HCT116 (cell line): ENCODE measurements at regions not wholly inside any gene's neighbourhood (a gene's known extent, or its start where the extent isn't known, plus 50 kb on each side); places are given as distances from the start of the nearest gene placed in this dataset.

Source experiments
- ATAC-seq: fragments of 200-7000 bp; cut with Tn5 transposase; 2 replicates; pipeline ENCODE4 v1.9.1; 2020; ENCODE audit warnings: mild to moderate bottlenecking, moderate library complexity
- BruUV-seq: library from RNA; stranded (reverse); fragments of 400-500 nt; replicated peaks from 2 replicates; lab custom pipeline; 2021; lab: Mats Ljungman, UMichigan
- CTCF ChIA-PET: fragments of 300-600 bp; sonication (Branson Sonifier 250); formaldehyde crosslinking; loops from one replicate; lab custom pipeline; 2021; ENCODE audit warnings: antibody characterized with exemption; lab: Charles Lee
- POLR2A ChIA-PET: fragments of 300-600, 350-600 bp; sonication (Branson Sonifier 250); formaldehyde crosslinking; loops from one replicate; lab custom pipeline; 2021; ENCODE audit warnings: antibody characterized with exemption; lab: Charles Lee
- RAD21 ChIA-PET, 2 experiments: fragments of 300-600 bp; sonication (Branson Sonifier 250); formaldehyde crosslinking; loops; one replicate each; lab custom pipeline; 2023; ENCODE audit warnings: low total read pairs in 2 of 2; ENCODE audit not compliant: uncharacterized antibody in 2 of 2, unreplicated experiment in 2 of 2, low non-redundant PET in 1 of 2; lab: Charles Lee
- DNase-seq: peaks from one replicate; pipeline ENCODE4 v3.0.0-alpha.2; 2010; ENCODE audit warnings: low read depth, low spot score
- H2AFZ ChIP-seq: fragments of 200-600 bp; shearing (Covaris generic), sonication (generic); 2 replicates; pipeline ENCODE4 v1.6.1; 2017; ENCODE audit warnings: low read depth, mixed run types, mixed read lengths, antibody characterized with exemption, low read length; ENCODE audit not compliant: poor library complexity, severe bottlenecking
- H3K27ac ChIP-seq: 2 replicates; pipeline ENCODE4 v1.5.1; 2012; ENCODE audit warnings: low read depth, low read length
- H3K27me3 ChIP-seq: fragments of 200-600 bp; sonication (generic); 2 replicates; pipeline ENCODE4 v1.6.1; 2016; ENCODE audit warnings: mixed run types, low read length, mixed read lengths; ENCODE audit not compliant: insufficient read depth
- H3K36me3 ChIP-seq, 2 experiments: fragments of 200-500 bp in 1 of 2; fragments of 200-600 bp in 1 of 2; sonication (Bioruptor generic) in 1 of 2; sonication (generic) in 1 of 2; 2 replicates each; pipeline versions ENCODE4 v1.5.1 to v1.6.1; 2014 to 2016; ENCODE audit warnings: low read length in 2 of 2, inconsistent platforms in 1 of 2, mixed read lengths in 1 of 2, mixed run types in 1 of 2; ENCODE audit not compliant: insufficient read depth in 2 of 2, control insufficient read depth in 1 of 2
- H3K4me1 ChIP-seq, 2 experiments: fragments of 200-600 bp in 1 of 2; sonication (generic) in 1 of 2; 2 replicates each; pipeline versions ENCODE4 v1.5.1 to v1.6.1; 2012 to 2017; ENCODE audit warnings: low read length in 2 of 2, inconsistent platforms in 1 of 2, mild to moderate bottlenecking in 1 of 2, mixed read lengths in 1 of 2, mixed run types in 1 of 2, moderate library complexity in 1 of 2; ENCODE audit not compliant: insufficient read depth in 2 of 2, control insufficient read depth in 1 of 2
- H3K4me2 ChIP-seq: fragments of 200-600 bp; sonication (generic); 2 replicates; pipeline ENCODE4 v1.6.1; 2017; ENCODE audit warnings: mixed run types, low read length, mixed read lengths
- H3K4me3 ChIP-seq, 2 experiments: fragments of 200-600 bp in 1 of 2; sonication (generic) in 1 of 2; replicated peaks in 1 of 2; 2 replicates each; pipeline ENCODE4 v1.5.1; 2011 to 2016; ENCODE audit warnings: low read length in 2 of 2, control low read depth in 1 of 2, low read depth in 1 of 2, mild to moderate bottlenecking in 1 of 2, mixed read lengths in 1 of 2, mixed run types in 1 of 2
- H3K79me2 ChIP-seq: fragments of 200-600 bp; sonication (generic); 2 replicates; pipeline ENCODE4 v1.6.1; 2017; ENCODE audit warnings: mild to moderate bottlenecking, mixed run types, low read length, moderate library complexity, mixed read lengths; ENCODE audit not compliant: insufficient read depth
- H3K9ac ChIP-seq: fragments of 200-600 bp; sonication (generic); 2 replicates; pipeline ENCODE4 v1.6.1; 2016; ENCODE audit warnings: low read length, mixed read lengths
- H3K9me2 ChIP-seq: fragments of 200-600 bp; sonication (generic), shearing (Covaris generic); 2 replicates; pipeline ENCODE4 v1.6.1; 2017; ENCODE audit warnings: mixed run types, mild to moderate bottlenecking, moderate library complexity; ENCODE audit not compliant: insufficient read depth
- H3K9me3 ChIP-seq, 2 experiments: fragments of 200-500 bp in 1 of 2; fragments of 200-600 bp in 1 of 2; sonication (Bioruptor generic) in 1 of 2; sonication (generic) in 1 of 2; 2 replicates each; pipeline ENCODE4 v1.6.1; 2014 to 2017; ENCODE audit warnings: low read length in 2 of 2, mixed read lengths in 2 of 2, inconsistent platforms in 1 of 2, low read depth in 1 of 2, mild to moderate bottlenecking in 1 of 2, mixed run types in 1 of 2, moderate library complexity in 1 of 2; ENCODE audit not compliant: control insufficient read depth in 1 of 2, insufficient read depth in 1 of 2
- H4K20me1 ChIP-seq: fragments of 200-600 bp; sonication (generic), shearing (Covaris generic); 2 replicates; pipeline ENCODE4 v1.6.1; 2017; ENCODE audit warnings: mixed run types, mild to moderate bottlenecking, moderate library complexity; ENCODE audit not compliant: insufficient read depth
- CBX3 ChIP-seq: IDR thresholded peaks from 2 replicates; pipeline ENCODE4 v1.6.1; 2012; ENCODE audit warnings: low read depth
- SIN3A ChIP-seq: IDR thresholded peaks from 2 replicates; pipeline ENCODE4 v1.6.1; 2012; ENCODE audit warnings: low read depth
- SP1 ChIP-seq: IDR thresholded peaks from 2 replicates; pipeline ENCODE4 v1.6.1; 2012; ENCODE audit warnings: low read depth
- SRF ChIP-seq: IDR thresholded peaks from 2 replicates; pipeline ENCODE4 v1.6.1; 2012; ENCODE audit warnings: low read depth
- YY1 ChIP-seq: IDR thresholded peaks from 2 replicates; pipeline ENCODE4 v1.6.1; 2011; ENCODE audit warnings: low read length, low read depth, moderate library complexity, mild to moderate bottlenecking; ENCODE audit not compliant: insufficient replicate concordance; ENCODE audit errors: extremely low read depth
- intact Hi-C: fragments of 100-400 bp; cut with micrococcal nuclease; formaldehyde crosslinking; loops from 2 replicates; pipeline ENCODE4 v1.10.0; 2022
- TF ChIP-seq, protein P1 (sequence below), 3 experiments: fragments of 200-600 bp in 1 of 3; sonication (generic) in 1 of 3; IDR thresholded peaks in 2 of 3; conservative IDR thresholded peaks in 1 of 3; 2 replicates each; pipeline ENCODE4 v1.5.1; 2012 to 2017; ENCODE audit warnings: low read depth in 2 of 3, low read length in 2 of 3, antibody characterized with exemption in 1 of 3, borderline replicate concordance in 1 of 3, control low read depth in 1 of 3, mild to moderate bottlenecking in 1 of 3, mixed read lengths in 1 of 3, mixed run types in 1 of 3, moderate library complexity in 1 of 3; ENCODE audit not compliant: insufficient read depth in 1 of 3
- TF ChIP-seq, protein P2 (sequence below): IDR thresholded peaks from 2 replicates; pipeline ENCODE4 v1.6.1; 2012

DNA sequence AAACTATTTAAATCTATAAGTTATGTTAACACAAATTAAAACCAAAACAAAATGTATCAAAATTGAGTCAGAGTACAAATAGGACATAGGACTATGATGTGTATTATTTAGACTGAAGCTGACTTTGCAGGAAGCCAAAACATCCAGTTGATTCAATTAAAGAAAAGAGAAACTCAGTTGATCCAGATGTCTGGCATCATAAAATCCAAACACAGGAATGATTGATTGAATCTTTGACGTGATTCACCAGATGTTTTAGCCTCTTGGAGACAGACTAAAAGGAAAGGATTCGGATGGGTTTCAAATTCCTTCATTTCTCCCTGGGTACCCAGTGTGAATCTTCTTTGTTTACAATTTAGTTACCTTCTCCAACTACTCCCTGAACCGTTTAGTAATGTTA, 272.9 kb downstream of the IRS1 start (continued):
- TF ChIP-seq SRF: no peak
- TF ChIP-seq, protein P1, sequence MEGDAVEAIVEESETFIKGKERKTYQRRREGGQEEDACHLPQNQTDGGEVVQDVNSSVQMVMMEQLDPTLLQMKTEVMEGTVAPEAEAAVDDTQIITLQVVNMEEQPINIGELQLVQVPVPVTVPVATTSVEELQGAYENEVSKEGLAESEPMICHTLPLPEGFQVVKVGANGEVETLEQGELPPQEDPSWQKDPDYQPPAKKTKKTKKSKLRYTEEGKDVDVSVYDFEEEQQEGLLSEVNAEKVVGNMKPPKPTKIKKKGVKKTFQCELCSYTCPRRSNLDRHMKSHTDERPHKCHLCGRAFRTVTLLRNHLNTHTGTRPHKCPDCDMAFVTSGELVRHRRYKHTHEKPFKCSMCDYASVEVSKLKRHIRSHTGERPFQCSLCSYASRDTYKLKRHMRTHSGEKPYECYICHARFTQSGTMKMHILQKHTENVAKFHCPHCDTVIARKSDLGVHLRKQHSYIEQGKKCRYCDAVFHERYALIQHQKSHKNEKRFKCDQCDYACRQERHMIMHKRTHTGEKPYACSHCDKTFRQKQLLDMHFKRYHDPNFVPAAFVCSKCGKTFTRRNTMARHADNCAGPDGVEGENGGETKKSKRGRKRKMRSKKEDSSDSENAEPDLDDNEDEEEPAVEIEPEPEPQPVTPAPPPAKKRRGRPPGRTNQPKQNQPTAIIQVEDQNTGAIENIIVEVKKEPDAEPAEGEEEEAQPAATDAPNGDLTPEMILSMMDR (IDR thresholded peaks at IDR 0.05 in 2 of 3, conservative IDR thresholded peaks at IDR 0.05 in 1 of 3; ENCODE audit: borderline replicate concordance in 1 of 3, insufficient read depth in 1 of 3, low read depth in 2 of 3, low read length in 2 of 3): no peak

- ChIA-PET RAD21 (no interaction called here), CTCF (no interaction called here), POLR2A (no interaction called here)
- ATAC-seq: no peak
- Histone ChIP-seq H3K9me2 (no peaks in the 10 kb centered on the region), H3K9ac (no peak overlapping the region), H3K79me2 (no peaks in the 10 kb centered on the region), H3K4me2 (no peak overlapping the region), H4K20me1 (no peaks in the 10 kb centered on the region), H3K4me1 (no peaks in the 10 kb centered on the region), H2AFZ (no peak overlapping the region), H3K36me3 (peaks cover 0 to 7% of the 10 kb centered on the region in 2 experiments; a peak in 1 of 4 replicates), H3K9me3 (peaks cover 0 to 18% of the 10 kb centered on the region in 2 experiments; a peak in 1 of 4 replicates), H3K4me3 (no peak overlapping the region), H3K27ac (no peak overlapping the region), H3K27me3 (no peaks in the 10 kb centered on the region)
- BruUV-seq: no TSS peak
- intact Hi-C loops: no loop called here
- TF ChIP-seq SP1: no peak
- TF ChIP-seq SRF: peak; percentile 26; the same call in 1 of the 2 replicates
- TF ChIP-seq YY1: no peak
- no peak for TF ChIP-seq SIN3A
- TF ChIP-seq CBX3: no peak
- TF ChIP-seq, protein P2, sequence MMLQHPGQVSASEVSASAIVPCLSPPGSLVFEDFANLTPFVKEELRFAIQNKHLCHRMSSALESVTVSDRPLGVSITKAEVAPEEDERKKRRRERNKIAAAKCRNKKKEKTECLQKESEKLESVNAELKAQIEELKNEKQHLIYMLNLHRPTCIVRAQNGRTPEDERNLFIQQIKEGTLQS: no peak
- no peak for DNase-seq
Measured at GRCh38 chr2:226524381-226524843, 275.2 kb downstream of the IRS1 start.
